ENCODE measurements at regions not wholly inside any gene's neighbourhood (a gene's known extent, or its start where the extent isn't known, plus 50 kb on each side); places are given as distances from the start of the nearest gene placed in this dataset.

GRCh38 chr1:112230232-112230631 is 165.8 kb upstream of the CTTNBP2NL start:
- DNase-seq: no peak

- no peak for DNase-seq
Observed at GRCh38 chr1:112231331-112231730, 164.7 kb upstream of the CTTNBP2NL start.

GRCh38 chr1:112232848-112233247 is 163.2 kb upstream of the CTTNBP2NL start:
- no peak for DNase-seq

GRCh38 chr1:112234710-112235109 is 161.3 kb upstream of the CTTNBP2NL start:
- DNase-seq: no peak

DNA sequence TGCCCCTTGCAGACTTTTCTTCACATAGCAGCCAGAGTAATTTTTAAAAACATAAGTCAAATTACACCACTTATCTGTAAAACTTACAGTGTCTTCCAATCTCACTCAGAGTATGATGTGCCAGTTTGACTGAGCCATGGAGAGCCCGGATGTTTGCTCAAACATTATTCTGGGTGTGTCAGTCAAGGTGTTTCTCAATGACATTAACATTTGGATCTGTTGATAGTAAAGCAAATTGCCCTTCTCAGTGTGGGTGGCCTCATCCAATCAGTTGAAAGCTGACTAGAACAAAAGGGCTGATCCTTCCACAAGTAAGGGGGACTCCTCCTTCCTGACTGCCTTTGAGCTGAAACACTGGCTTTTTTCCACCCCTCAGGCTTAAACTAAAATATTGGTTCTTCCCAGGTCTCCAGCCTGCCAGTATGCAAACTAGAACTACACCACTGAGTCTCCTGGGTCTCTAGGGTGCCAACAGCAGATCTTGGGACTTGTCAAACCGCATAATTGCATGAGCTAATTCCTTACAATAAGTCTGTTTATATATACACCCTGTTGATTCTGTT is 157.9 kb upstream of the CTTNBP2NL start:
- no peak for DNase-seq

GRCh38 chr1:112239683-112240330 is 156.2 kb upstream of the CTTNBP2NL start:
- DNase-seq: no peak

DNA sequence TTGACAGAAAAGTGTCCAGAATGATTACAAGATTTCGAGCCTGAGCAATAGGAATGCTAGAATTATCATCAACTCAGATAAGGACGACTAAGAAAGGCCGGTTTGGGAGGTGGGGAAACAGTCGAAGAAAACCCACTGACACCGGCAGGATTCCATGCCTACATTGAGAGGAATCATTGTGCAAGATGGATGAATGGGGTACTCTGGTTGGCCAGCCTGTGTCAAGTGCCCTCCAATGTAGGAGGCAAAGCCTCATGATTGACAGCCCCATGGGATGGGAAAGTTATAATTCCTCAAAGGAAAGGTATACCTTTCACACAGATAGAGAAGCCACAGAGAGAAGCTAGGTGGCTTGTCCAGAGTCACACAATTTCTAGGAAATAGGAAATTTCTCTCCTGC is 153.5 kb upstream of the CTTNBP2NL start:
- no peak for DNase-seq

DNA sequence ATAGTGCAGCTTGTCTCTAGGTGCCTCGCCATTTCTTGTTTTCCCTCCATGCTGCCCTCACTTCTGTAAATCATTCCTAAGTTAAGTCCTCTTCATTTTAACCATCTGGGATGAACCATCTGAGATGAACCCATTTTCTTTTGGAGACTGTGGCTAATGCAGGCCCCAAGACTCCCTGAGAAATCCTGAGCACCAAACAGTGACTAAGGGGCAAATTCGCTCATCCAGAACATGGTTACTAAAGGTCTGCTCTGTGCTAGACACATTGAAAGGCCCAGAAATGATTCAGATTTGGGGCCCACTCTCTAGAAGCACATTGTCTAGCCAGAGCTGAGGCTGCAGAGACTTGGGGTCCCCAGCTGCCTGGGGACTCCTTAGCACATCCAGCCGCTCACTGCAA is 151.9 kb upstream of the CTTNBP2NL start:
- DNase-seq: no peak

DNA sequence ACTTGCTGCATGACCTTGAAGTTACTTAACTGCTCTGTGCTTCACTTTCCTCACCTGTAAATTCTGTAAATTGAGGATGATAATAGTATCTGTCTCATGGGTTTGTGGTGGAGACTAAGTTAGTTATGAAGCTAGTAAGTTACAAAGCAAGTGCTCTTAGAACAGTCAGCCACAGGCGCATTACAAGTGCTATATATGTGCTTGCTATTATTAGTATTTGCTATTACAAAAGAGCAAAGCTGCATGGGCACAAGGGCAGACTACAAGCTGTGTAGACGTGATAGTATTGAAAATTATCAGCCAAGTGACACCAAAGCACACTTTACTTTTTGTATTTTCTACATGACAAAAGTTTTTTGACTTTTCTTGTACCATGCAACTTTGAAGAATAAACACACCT is 150.9 kb upstream of the CTTNBP2NL start:
- DNase-seq: no peak

GRCh38 chr1:112247036-112247597 is 148.9 kb upstream of the CTTNBP2NL start:
- no peak for DNase-seq

DNA sequence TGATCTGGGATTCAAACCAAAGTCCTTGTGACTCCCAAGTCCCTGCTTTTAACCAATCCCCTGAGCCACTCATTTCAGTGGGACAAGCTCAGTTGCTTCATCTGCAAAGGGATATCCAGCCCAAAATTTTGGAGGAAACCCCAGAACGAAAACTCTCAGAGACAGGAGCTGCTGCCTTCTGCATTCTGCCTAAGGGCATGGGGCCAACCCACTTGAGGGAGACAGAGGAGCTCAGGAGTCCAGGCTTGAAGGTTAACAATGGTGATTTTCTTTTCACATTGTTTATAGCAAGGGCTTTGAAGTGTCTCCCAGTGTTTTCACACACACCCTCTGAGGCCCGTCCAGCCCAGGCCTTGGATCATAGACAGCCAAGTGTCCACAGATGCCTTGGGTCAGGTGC is 148.1 kb upstream of the CTTNBP2NL start:
- DNase-seq: no peak

DNA sequence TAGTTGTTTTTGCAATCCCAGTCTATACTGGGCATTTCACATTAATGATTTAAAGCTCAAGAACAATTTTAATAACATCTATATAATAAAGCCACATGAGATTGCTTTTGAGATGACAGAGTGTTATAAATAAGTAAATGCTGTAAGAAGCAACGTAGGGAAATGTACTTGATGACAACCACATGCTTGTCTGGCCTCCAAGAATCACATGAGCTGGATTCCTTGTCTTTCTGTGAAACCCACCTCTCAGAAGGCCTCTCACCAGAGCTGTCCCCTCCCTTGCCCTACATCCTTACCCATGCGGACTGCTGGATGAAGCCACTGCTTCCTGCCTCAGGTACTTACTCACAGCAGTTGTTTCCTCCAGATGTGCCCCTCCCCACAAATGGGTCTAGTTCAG is 145.1 kb upstream of the CTTNBP2NL start:
- no peak for DNase-seq

DNA sequence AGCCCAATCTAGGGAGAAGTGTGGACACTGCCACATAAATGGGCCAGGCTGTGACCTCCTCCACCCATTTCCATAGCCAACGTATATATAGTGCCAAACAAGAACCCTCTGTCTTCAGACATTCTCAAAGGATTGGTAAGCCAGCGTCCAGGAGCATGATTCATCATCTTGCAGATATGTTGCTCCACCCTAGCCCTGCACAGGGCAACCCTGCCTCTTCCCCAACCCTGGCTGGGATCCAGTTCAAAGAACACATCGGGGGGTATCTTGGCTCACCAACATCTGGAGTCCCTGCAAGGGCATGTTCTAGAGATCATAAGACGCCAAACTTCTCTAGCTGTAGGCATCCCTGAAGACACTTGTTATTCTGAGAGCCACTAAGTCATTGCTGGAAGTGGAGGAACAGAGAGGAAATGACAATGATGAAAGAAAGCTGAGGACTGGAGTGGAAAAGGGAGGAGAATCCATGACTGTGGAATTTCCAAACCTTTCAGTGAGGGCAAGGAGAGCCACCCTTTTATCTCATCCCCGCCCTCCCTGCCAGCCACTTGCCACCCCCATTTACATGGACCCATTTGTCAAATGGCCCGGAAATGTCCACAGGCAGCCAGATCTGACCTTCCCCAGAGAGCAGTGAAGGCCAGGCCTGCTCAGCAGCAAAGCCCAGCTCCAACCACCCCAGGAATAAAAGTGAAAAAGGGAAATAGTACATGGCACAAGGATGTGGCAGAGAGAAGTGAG is 144.1 kb upstream of the CTTNBP2NL start:
- DNase-seq: no peak

GRCh38 chr1:112253366-112253765 is 142.6 kb upstream of the CTTNBP2NL start:
- no peak for DNase-seq

DNA sequence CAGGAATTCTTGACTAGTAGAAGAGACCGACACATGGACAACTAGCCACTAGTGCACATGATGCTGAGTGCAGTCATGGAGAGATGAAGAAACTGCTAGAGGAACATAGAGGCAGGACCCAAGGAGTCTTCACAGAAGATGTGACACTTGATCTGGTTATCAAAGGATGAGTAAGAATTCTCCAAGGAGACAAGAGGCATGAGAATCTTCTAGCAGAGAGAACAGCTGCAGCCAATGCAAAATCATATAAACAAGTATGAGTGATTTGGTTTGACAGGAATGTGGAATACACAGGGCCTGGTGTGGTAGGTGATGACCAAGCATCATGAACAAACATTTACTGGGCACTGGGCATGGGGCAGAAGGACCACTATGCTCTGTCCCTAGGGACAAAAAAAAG is 140.9 kb upstream of the CTTNBP2NL start:
- DNase-seq: no peak

- DNase-seq: no peak
Observed at GRCh38 chr1:112256411-112256810, 139.6 kb upstream of the CTTNBP2NL start.

- no peak for DNase-seq
Observed at GRCh38 chr1:112257043-112257835, 138.8 kb upstream of the CTTNBP2NL start.

DNA sequence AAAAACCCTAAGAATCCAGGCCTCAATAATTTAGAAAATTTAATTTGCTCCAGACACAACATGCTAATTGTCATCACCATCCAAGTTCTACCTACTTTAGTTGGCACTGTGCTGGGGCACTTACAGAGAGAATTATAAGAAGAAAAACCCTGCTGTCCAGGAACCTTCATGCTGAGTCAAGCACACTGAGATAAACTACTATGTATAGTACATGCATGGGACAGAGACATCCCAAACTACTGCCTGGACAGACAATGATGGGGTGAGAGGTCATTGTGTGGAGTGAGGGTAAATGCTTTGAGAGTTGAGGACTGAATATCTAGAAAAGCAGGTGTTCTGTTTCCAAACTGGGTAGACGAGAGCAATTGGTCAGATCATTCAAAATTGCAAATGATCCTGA is 135.3 kb upstream of the CTTNBP2NL start:
- DNase-seq: no peak

- DNase-seq: no peak
Observed at GRCh38 chr1:112262316-112262715, 133.7 kb upstream of the CTTNBP2NL start.

- DNase-seq: no peak
Observed at GRCh38 chr1:112263042-112263441, 133.0 kb upstream of the CTTNBP2NL start.

DNA sequence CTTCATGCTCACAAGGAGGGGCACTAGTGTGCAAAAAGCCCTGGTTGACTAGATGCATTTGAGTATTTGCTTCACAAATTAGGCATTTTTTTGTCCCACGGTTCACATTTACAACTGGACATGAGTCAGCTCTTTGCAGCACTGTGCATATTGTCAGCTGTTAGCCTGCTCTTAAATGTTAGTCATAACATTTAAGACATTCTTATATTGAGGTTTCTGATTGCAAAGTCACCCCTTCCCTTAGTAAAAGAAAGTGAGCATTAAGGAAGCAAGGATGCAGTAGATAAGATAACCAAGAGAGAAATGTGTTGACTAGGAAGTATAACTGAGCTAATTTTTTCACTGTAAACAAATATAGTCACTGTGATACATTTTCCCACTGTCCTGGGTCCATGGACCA is 132.6 kb upstream of the CTTNBP2NL start:
- DNase-seq: no peak

DNA sequence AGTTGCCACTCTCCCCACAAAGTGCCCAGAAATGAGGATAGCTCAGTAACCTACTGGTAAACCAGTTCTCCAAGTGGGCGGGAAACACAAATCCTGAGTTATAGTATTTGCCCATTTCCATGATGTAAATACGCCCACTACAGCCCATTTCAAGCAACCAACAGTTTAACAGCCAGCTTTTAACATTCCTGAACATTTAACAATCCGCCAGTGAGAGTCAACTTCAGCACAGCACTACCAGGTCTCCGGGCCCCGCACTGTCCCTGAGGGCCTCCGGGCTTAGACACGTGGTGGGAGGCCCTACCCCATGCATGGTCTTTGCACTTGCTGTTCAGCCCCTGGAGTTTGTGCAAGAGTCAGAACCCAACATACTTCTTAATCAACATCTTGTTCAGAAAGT is 132.0 kb upstream of the CTTNBP2NL start:
- no peak for DNase-seq

- no peak for DNase-seq
Observed at GRCh38 chr1:112264553-112264952, 131.5 kb upstream of the CTTNBP2NL start.

Data from skin of body (tissue), 1 donor.